GM23338 (cell line): ENCODE measurements at regions not wholly inside any gene's neighbourhood (a gene's known extent, or its start where the extent isn't known, plus 50 kb on each side); places are given as distances from the start of the nearest gene placed in this dataset.

Source experiments
- ATAC-seq: fragments of 200-7000 bp; cut with Tn5 transposase; 3 replicates; pipeline ENCODE4 v1.9.1; 2020
- DNase-seq: peaks from one replicate; pipeline ENCODE4 v3.0.0-alpha.2; 2015; ENCODE audit warnings: low spot score
- H2AFZ ChIP-seq: fragments of 200-600 bp; sonication (generic); 2 replicates; pipeline ENCODE4 v1.8.0; 2016; ENCODE audit warnings: antibody characterized with exemption, mild to moderate bottlenecking, moderate library complexity
- H3F3A ChIP-seq: fragments of 200-600 bp; sonication (generic); replicated peaks from 2 replicates; pipeline ENCODE4 v1.8.0; 2017; ENCODE audit warnings: antibody characterized with exemption, mixed run types, low read depth
- H3K27ac ChIP-seq: fragments of 200-600 bp; sonication (generic); 2 replicates; pipeline ENCODE4 v1.6.1; 2016; ENCODE audit warnings: low read depth
- H3K27me3 ChIP-seq: fragments of 200-600 bp; sonication (generic); 2 replicates; pipeline ENCODE4 v1.8.0; 2016; ENCODE audit warnings: mild to moderate bottlenecking, mixed run types, moderate library complexity; ENCODE audit not compliant: insufficient read depth
- H3K36me3 ChIP-seq: fragments of 200-600 bp; sonication (generic); 2 replicates; pipeline ENCODE4 v1.8.0; 2016; ENCODE audit warnings: mild to moderate bottlenecking; ENCODE audit not compliant: insufficient read depth
- H3K4me1 ChIP-seq: fragments of 200-600 bp; sonication (generic); 2 replicates; pipeline ENCODE4 v1.8.0; 2016; ENCODE audit warnings: mild to moderate bottlenecking, moderate library complexity; ENCODE audit not compliant: insufficient read depth
- H3K4me2 ChIP-seq: fragments of 200-600 bp; sonication (generic); 2 replicates; pipeline ENCODE4 v1.7.1; 2017; ENCODE audit warnings: mixed run types
- H3K4me3 ChIP-seq: fragments of 200-600 bp; sonication (generic); 2 replicates; pipeline ENCODE4 v1.6.1; 2016; ENCODE audit warnings: mixed run types
- H3K79me2 ChIP-seq: fragments of 200-600 bp; sonication (generic); replicated peaks from 2 replicates; pipeline ENCODE4 v1.8.0; 2017; ENCODE audit warnings: mild to moderate bottlenecking; ENCODE audit not compliant: insufficient read depth
- H3K9me2 ChIP-seq: fragments of 200-600 bp; sonication (generic); 2 replicates; pipeline ENCODE4 v1.8.0; 2017; ENCODE audit not compliant: insufficient read depth
- H4K20me1 ChIP-seq: fragments of 200-600 bp; sonication (generic); replicated peaks from 2 replicates; pipeline ENCODE4 v1.8.0; 2017; ENCODE audit warnings: mild to moderate bottlenecking; ENCODE audit not compliant: insufficient read depth
- H3K27ac Mint-ChIP-seq: 2 replicates; pipeline ENCODE4 v1.8.0; 2020; ENCODE audit warnings: inconsistent platforms, mild to moderate bottlenecking, moderate library complexity, mixed read lengths
- H3K27me3 Mint-ChIP-seq: 3 replicates; pipeline ENCODE4 v1.8.0; 2022; ENCODE audit warnings: low read depth, mild to moderate bottlenecking, moderate library complexity, mixed read lengths, inconsistent platforms; ENCODE audit not compliant: insufficient read depth, poor library complexity
- H3K36me3 Mint-ChIP-seq: 3 replicates; pipeline ENCODE4 v1.8.0; 2021; ENCODE audit warnings: low read depth, mild to moderate bottlenecking, inconsistent platforms, moderate library complexity, mixed read lengths
- H3K4me1 Mint-ChIP-seq: 3 replicates; pipeline ENCODE4 v1.8.0; 2020; ENCODE audit warnings: mild to moderate bottlenecking, inconsistent platforms, mixed read lengths
- H3K4me3 Mint-ChIP-seq: 3 replicates; pipeline ENCODE4 v1.8.0; 2021; ENCODE audit warnings: moderate library complexity, mild to moderate bottlenecking, inconsistent platforms, mixed read lengths
- H3K9me3 Mint-ChIP-seq: 3 replicates; pipeline ENCODE4 v1.8.0; 2020; ENCODE audit warnings: moderate library complexity, mild to moderate bottlenecking, inconsistent platforms, mixed read lengths
- CREB1 ChIP-seq: fragments of 250-450 bp; sonication (Bioruptor Pico); IDR thresholded peaks from 2 replicates; pipeline ENCODE4 v1.5.0; 2020; ENCODE audit warnings: low read depth, mild to moderate bottlenecking, moderate library complexity
- CTCF ChIP-seq, 2 experiments: fragments of 200-600 bp in 1 of 2; sonication (generic) in 1 of 2; conservative IDR thresholded peaks; 2 replicates each; pipeline versions ENCODE4 v1.5.1 to v1.6.1; 2016 to 2017; ENCODE audit warnings: antibody characterized with exemption in 2 of 2, low read depth in 2 of 2, mild to moderate bottlenecking in 2 of 2, moderate library complexity in 1 of 2
- ETS1 ChIP-seq: IDR thresholded peaks from 2 replicates; pipeline ENCODE4 v1.6.1; 2016; ENCODE audit warnings: antibody characterized with exemption
- EZH2 ChIP-seq: fragments of 200-600 bp; sonication (generic); IDR thresholded peaks from one replicate; pipeline ENCODE4 v1.8.0; 2017; ENCODE audit warnings: antibody characterized with exemption, mild to moderate bottlenecking, low read depth; ENCODE audit not compliant: unreplicated experiment
- EZH2phosphoT487 ChIP-seq: fragments of 200-600 bp; sonication (generic); IDR thresholded peaks from one replicate; pipeline ENCODE4 v1.8.1; 2018; ENCODE audit warnings: antibody characterized with exemption; ENCODE audit not compliant: unreplicated experiment
- JUNB ChIP-seq: IDR thresholded peaks from one replicate; pipeline ENCODE4 v1.6.1; 2016; ENCODE audit warnings: antibody characterized with exemption; ENCODE audit not compliant: unreplicated experiment
- NANOG ChIP-seq: IDR thresholded peaks from 2 replicates; pipeline ENCODE4 v1.6.1; 2016; ENCODE audit warnings: antibody characterized with exemption, borderline replicate concordance
- POLR2AphosphoS5 ChIP-seq: IDR thresholded peaks from 2 replicates; pipeline ENCODE4 v1.6.1; 2016; ENCODE audit warnings: antibody characterized with exemption, low read depth
- STAT1 ChIP-seq: IDR thresholded peaks from one replicate; pipeline ENCODE4 v1.6.1; 2016; ENCODE audit warnings: antibody characterized with exemption; ENCODE audit not compliant: unreplicated experiment
- ZNF114 ChIP-seq: fragments of 250-450 bp; sonication (Bioruptor Pico); IDR thresholded peaks from 2 replicates; pipeline ENCODE4 v1.5.0; 2020; ENCODE audit warnings: mild to moderate bottlenecking, moderate library complexity
- ZNF331 ChIP-seq: fragments of 250-450 bp; sonication (Bioruptor Pico); IDR thresholded peaks from 2 replicates; pipeline ENCODE4 v1.5.0; 2020; ENCODE audit warnings: low read depth, mild to moderate bottlenecking, moderate library complexity
- TF ChIP-seq, protein P1 (sequence below): fragments of 250-450 bp; sonication (Bioruptor Pico); IDR thresholded peaks from 2 replicates; pipeline ENCODE4 v1.5.0; 2020; ENCODE audit warnings: mild to moderate bottlenecking, moderate library complexity

DNA sequence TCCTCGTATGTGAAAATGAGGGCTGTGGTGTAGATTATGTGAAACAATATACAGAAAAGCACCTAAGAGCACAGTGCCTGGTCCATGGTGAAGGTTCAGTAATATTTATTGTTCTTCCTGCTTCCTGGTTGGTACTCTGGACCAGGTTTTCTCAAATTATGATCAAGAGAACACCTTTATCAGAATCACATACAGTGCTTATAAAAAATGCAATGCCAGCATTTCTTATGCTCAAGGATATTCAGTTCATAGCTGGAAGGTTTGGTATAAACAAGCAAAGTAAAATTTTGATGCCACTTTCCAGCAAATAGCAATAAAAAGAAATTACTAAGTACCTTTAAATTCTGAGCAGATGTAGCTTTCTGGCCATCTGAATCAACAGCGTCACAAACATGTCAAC lies 1412.4 kb downstream of the RPA4 start (continued):
- no peak for TF ChIP-seq ZNF114
- TF ChIP-seq EZH2phosphoT487, result no peak

GRCh38 chrX:98299785-98300184 lies 1416.1 kb downstream of the RPA4 start:
- no peaks in the 10 kb centered on the region for H3K27me3 ChIP-seq

More at GRCh38 chrX:98299785-98300184, 1416.1 kb downstream of the RPA4 start:
- H3K27ac ChIP-seq, result no peak overlapping the region
- H3K4me3 ChIP-seq, result no peak overlapping the region
- H2AFZ ChIP-seq, result no peak overlapping the region
- TF ChIP-seq POLR2AphosphoS5 (no peak), EZH2phosphoT487 (no peak), JUNB (no peak), CTCF (conservative IDR thresholded peaks at IDR 0.05; ENCODE audit: low read depth in 2 of 2) (no peak), CREB1 (CRISPR knock-in tag) (no peak), ZNF114 (no peak), NANOG (no peak), STAT1 (no peak), ZNF331 (CRISPR knock-in tag) (no peak), EZH2 (no peak), ETS1 (no peak)
- TF ChIP-seq, protein P1, sequence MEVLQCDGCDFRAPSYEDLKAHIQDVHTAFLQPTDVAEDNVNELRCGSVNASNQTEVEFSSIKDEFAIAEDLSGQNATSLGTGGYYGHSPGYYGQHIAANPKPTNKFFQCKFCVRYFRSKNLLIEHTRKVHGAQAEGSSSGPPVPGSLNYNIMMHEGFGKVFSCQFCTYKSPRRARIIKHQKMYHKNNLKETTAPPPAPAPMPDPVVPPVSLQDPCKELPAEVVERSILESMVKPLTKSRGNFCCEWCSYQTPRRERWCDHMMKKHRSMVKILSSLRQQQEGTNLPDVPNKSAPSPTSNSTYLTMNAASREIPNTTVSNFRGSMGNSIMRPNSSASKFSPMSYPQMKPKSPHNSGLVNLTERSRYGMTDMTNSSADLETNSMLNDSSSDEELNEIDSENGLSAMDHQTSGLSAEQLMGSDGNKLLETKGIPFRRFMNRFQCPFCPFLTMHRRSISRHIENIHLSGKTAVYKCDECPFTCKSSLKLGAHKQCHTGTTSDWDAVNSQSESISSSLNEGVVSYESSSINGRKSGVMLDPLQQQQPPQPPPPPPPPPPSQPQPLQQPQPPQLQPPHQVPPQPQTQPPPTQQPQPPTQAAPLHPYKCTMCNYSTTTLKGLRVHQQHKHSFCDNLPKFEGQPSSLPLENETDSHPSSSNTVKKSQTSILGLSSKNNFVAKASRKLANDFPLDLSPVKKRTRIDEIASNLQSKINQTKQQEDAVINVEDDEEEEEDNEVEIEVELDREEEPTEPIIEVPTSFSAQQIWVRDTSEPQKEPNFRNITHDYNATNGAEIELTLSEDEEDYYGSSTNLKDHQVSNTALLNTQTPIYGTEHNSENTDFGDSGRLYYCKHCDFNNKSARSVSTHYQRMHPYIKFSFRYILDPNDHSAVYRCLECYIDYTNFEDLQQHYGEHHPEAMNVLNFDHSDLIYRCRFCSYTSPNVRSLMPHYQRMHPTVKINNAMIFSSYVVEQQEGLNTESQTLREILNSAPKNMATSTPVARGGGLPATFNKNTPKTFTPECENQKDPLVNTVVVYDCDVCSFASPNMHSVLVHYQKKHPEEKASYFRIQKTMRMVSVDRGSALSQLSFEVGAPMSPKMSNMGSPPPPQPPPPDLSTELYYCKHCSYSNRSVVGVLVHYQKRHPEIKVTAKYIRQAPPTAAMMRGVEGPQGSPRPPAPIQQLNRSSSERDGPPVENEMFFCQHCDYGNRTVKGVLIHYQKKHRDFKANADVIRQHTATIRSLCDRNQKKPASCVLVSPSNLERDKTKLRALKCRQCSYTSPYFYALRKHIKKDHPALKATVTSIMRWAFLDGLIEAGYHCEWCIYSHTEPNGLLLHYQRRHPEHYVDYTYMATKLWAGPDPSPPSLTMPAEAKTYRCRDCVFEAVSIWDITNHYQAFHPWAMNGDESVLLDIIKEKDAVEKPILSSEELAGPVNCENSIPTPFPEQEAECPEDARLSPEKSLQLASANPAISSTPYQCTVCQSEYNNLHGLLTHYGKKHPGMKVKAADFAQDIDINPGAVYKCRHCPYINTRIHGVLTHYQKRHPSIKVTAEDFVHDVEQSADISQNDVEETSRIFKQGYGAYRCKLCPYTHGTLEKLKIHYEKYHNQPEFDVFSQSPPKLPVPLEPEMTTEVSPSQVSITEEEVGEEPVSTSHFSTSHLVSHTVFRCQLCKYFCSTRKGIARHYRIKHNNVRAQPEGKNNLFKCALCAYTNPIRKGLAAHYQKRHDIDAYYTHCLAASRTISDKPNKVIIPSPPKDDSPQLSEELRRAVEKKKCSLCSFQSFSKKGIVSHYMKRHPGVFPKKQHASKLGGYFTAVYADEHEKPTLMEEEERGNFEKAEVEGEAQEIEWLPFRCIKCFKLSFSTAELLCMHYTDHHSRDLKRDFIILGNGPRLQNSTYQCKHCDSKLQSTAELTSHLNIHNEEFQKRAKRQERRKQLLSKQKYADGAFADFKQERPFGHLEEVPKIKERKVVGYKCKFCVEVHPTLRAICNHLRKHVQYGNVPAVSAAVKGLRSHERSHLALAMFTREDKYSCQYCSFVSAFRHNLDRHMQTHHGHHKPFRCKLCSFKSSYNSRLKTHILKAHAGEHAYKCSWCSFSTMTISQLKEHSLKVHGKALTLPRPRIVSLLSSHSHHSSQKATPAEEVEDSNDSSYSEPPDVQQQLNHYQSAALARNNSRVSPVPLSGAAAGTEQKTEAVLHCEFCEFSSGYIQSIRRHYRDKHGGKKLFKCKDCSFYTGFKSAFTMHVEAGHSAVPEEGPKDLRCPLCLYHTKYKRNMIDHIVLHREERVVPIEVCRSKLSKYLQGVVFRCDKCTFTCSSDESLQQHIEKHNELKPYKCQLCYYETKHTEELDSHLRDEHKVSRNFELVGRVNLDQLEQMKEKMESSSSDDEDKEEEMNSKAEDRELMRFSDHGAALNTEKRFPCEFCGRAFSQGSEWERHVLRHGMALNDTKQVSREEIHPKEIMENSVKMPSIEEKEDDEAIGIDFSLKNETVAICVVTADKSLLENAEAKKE (CRISPR knock-in tag), result no peak
- H3K4me2 ChIP-seq, result no peak overlapping the region
- no peak overlapping the region for H3K4me3 Mint-ChIP-seq
- no peak for ATAC-seq
- peaks cover 2% of the 10 kb centered on the region; the same call in 2 of the 3 replicates for H3K4me1 Mint-ChIP-seq
- H3K36me3 ChIP-seq, result no peaks in the 10 kb centered on the region
- peaks cover 6% of the 10 kb centered on the region for H3K4me1 ChIP-seq
- peaks cover 9% of the 10 kb centered on the region for H3K36me3 Mint-ChIP-seq
- no peaks in the 10 kb centered on the region for H4K20me1 ChIP-seq
- no peak for DNase-seq
- H3K9me3 Mint-ChIP-seq, result peaks cover 21% of the 10 kb centered on the region
- no peak overlapping the region for H3K27ac Mint-ChIP-seq
- H3K9me2 ChIP-seq, result no peaks in the 10 kb centered on the region
- peaks cover 3% of the 10 kb centered on the region for H3K27me3 Mint-ChIP-seq
- no peaks in the 10 kb centered on the region for H3F3A ChIP-seq
- no peaks in the 10 kb centered on the region for H3K79me2 ChIP-seq
